Stimulated activated naive B cell treated with anti-CD40 and anti-IgM and Interleukin-4, amounts not matched to agents 10 μg/mL and 1 μg/mL and 100 μg/mL, for 72 hours (primary cell): ENCODE measurements at regions not wholly inside any gene's neighbourhood (a gene's known extent, or its start where the extent isn't known, plus 50 kb on each side); places are given as distances from the start of the nearest gene placed in this dataset.

Experiments
- ATAC-seq, 2 donors: fragments of 150-1000 bp; cut with Tn5 transposase; replicated peaks; 2 replicates each; pipeline ENCODE4 v1.10.0; 2021; ENCODE audit warnings: moderate library complexity in 1 of 2
- DNase-seq: peaks from one replicate; pipeline ENCODE4 v3.0.0; 2021
- H3K27ac Mint-ChIP-seq: one replicate; pipeline ENCODE4 v1.8.0; 2022; ENCODE audit warnings: mild to moderate bottlenecking, mixed read lengths
- H3K27me3 Mint-ChIP-seq, 2 donors: one replicate each; pipeline ENCODE4 v1.8.0; 2022; ENCODE audit warnings: mixed read lengths in 2 of 2
- H3K36me3 Mint-ChIP-seq, 2 donors: one replicate each; pipeline ENCODE4 v1.8.0; 2022; ENCODE audit warnings: mixed read lengths in 2 of 2, mild to moderate bottlenecking in 1 of 2
- H3K4me1 Mint-ChIP-seq, 2 donors: one replicate each; pipeline ENCODE4 v1.8.0; 2022; ENCODE audit warnings: mixed read lengths in 2 of 2, mild to moderate bottlenecking in 1 of 2
- H3K4me3 Mint-ChIP-seq, 2 donors: one replicate each; pipeline ENCODE4 v1.8.0; 2022; ENCODE audit warnings: mild to moderate bottlenecking in 2 of 2, mixed read lengths in 2 of 2, moderate library complexity in 1 of 2
- H3K9me3 Mint-ChIP-seq, 2 donors: one replicate each; pipeline ENCODE4 v1.8.0; 2022; ENCODE audit warnings: mixed read lengths in 2 of 2, mild to moderate bottlenecking in 1 of 2

DNA sequence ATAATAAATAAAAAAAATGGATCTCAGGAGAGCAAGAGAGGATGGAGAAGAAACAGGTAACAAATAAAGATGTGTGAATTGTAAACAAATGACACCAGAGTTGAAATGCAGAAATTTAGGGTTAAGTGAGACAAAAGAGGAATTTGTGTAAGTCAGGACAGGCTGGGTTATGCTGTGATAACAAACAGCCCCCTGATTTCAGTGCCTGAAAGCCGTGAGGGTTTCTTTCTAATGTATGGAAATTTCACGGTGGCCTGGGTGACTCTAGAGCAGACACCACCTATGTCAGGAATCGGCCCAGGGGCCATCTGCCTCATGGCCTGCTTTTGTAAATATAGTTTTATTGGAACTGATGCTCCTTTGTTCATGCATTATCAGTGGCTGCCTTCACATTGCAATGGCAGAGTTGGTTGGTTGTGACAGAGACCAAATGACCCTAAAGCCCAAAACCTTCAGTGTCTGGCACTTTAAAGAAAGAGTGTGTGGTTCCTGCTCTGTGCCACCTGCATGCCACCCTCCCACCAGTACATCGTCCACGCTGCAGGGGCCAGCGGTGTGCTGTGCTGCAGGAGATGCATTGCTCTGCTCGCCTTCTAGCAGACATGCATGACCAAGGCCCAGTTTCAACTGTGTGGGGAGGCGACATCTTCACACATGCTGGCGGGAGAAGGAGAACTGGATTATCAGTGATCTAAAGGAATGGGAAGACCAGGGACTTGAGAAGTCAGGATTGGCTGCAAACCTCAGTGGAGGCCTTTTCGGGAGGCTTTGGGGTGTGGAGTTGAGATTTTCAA is 221.2 kb upstream of the APCDD1 start:
- peaks cover 0 to 8% of the 10 kb centered on the region in 2 donors for H3K4me1 Mint-ChIP-seq
- no peaks in the 10 kb centered on the region for H3K27me3 Mint-ChIP-seq
- no peak overlapping the region for H3K27ac Mint-ChIP-seq
- peaks cover 4 to 5% of the 10 kb centered on the region in 2 donors for H3K9me3 Mint-ChIP-seq
- no peak for DNase-seq
- no peak overlapping the region for H3K4me3 Mint-ChIP-seq
- peaks cover 0 to 2% of the 10 kb centered on the region in 2 donors for H3K36me3 Mint-ChIP-seq
- ATAC-seq = no peak

DNA sequence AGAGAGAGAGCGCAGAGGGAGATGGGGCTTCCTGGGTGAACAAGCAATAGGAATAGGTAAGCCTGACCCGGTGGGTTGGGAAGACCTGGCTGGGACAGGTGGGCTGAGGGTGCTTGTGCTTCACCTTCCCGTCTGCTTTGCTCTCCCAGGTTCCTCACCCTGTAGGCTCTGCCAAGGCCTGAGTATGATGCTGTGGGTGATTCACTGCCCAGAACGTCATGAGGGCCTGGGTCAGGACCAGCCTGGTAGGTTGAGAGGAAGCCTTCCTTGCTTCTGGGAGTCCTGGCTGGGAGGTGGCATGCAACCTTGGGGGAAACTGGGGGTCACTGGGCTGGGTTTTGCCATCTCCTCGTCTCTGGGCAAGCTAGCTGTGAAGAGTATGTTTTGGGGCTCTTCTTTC is 220.2 kb upstream of the APCDD1 start:
- H3K4me1 Mint-ChIP-seq = peaks cover 0 to 8% of the 10 kb centered on the region in 2 donors
- H3K9me3 Mint-ChIP-seq = peaks cover 4 to 5% of the 10 kb centered on the region in 2 donors
- no peaks in the 10 kb centered on the region for H3K27me3 Mint-ChIP-seq
- H3K4me3 Mint-ChIP-seq = no peak overlapping the region
- ATAC-seq (no peak), DNase-seq (no peak)
- H3K36me3 Mint-ChIP-seq = peaks cover 0 to 2% of the 10 kb centered on the region in 2 donors
- no peak overlapping the region for H3K27ac Mint-ChIP-seq

DNA sequence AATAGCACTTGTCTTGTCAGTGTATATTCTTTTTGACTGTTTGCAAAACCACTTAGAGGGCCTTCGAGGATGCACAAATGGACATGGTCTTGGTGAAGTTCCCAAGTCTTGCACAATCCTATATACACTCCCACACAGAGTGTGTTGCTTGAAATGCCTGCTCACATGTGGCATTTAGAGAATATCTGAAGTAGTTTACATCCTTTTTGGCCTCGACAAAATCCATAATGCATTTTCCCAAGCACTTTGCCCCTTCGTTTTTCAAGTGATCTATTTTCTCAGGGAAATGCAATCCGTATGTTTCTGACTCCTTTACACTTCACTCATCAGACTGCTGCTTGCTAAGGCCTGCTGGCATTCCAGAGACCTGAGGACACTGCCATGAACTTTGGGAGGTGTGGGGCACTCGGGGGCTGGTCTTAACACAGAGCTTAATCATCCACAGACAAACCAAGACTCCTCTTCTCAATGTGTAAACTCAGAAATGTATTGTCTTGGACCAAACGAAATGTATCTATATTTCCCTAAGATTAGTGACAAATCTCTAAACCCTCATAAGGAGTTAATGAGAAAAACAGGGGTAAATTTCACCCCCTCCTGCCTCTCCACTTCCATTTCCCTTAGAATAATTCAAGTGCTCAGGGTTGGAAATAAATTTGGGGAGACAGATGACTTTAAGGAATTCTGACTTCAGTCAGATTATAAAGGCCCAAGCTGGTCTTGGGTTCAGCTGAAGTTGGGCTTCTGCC is 219.3 kb upstream of the APCDD1 start:
- H3K27me3 Mint-ChIP-seq = no peaks in the 10 kb centered on the region
- DNase-seq (no peak), ATAC-seq (no peak)
- no peak overlapping the region for H3K27ac Mint-ChIP-seq
- H3K36me3 Mint-ChIP-seq = peaks cover 0 to 2% of the 10 kb centered on the region in 2 donors
- no peak overlapping the region for H3K4me3 Mint-ChIP-seq
- peaks cover 0 to 8% of the 10 kb centered on the region in 2 donors for H3K4me1 Mint-ChIP-seq
- H3K9me3 Mint-ChIP-seq = peaks cover 3 to 4% of the 10 kb centered on the region in 2 donors

DNA sequence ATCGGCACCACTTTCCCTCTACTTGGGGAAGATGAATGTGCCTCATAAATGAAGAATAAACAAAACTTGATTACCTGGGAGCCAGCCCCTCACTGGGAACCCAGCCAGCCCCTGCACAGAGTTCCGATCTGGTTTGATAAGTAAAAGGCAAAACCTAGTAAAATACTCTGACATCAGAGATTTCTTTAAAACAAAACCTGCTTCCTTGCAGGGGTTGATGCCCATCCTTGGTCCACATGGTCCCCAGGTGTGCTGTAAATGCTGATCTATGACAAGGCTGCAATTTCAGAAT is 218.8 kb upstream of the APCDD1 start:
- H3K4me3 Mint-ChIP-seq = no peak overlapping the region
- peaks cover 2 to 4% of the 10 kb centered on the region in 2 donors for H3K9me3 Mint-ChIP-seq
- no peak overlapping the region for H3K27ac Mint-ChIP-seq
- ATAC-seq (no peak), DNase-seq (no peak)
- H3K27me3 Mint-ChIP-seq = no peaks in the 10 kb centered on the region
- peaks cover 0 to 2% of the 10 kb centered on the region in 2 donors for H3K36me3 Mint-ChIP-seq
- peaks cover 0 to 8% of the 10 kb centered on the region in 2 donors for H3K4me1 Mint-ChIP-seq

DNA sequence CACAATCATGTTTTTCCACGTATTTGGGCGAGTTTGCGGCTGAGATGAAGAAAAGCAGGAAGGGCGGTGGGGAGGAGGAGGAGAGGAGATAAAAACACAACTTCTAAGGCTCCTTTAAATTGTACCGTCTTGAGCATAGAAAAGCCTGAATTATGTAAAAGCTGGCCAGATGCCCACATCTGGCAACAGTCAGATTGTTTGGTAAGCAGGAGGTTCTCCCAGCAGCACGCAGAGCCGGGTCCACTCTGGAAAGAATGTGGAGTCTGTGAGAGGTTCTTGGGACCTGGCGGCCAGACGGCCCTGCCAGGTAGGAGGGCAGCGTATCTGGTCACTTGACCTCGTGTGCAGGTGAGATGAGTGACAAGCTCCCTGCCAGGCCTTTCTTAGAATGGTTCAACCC is 215.3 kb upstream of the APCDD1 start:
- Mint-ChIP-seq H3K36me3 (no peaks in the 10 kb centered on the region), H3K4me1 (no peaks in the 10 kb centered on the region), H3K4me3 (no peak overlapping the region), H3K27me3 (no peaks in the 10 kb centered on the region), H3K27ac (no peak overlapping the region), H3K9me3 (no peaks in the 10 kb centered on the region)
- DNase-seq (no peak), ATAC-seq (no peak)

- no peak overlapping the region for H3K4me3 Mint-ChIP-seq
- no peak for ATAC-seq
Observed at GRCh38 chr18:10239991-10240634, 214.3 kb upstream of the APCDD1 start.

DNA sequence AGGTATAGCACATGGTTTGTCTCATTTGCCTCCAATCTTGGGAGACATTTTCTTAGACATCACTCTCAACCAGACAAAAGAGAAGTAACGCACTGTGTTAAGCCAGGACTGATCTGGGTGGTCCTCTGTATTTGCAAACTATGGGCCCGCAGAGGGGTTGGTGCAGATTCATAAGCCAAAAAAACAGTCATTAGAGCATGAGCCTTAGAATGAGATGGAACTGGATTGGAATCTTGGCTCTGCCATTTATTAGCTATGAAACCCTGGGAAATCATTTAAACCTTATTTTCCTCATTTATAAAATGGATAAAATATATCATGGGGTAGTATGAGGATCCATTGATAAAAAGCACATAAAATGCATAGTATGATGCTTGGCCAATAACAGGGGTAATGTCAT is 213.5 kb upstream of the APCDD1 start:
- ATAC-seq (no peak), DNase-seq (no peak)
- no peak overlapping the region for H3K27ac Mint-ChIP-seq
- no peaks in the 10 kb centered on the region for H3K36me3 Mint-ChIP-seq
- no peaks in the 10 kb centered on the region for H3K27me3 Mint-ChIP-seq
- H3K4me3 Mint-ChIP-seq = no peak overlapping the region
- H3K4me1 Mint-ChIP-seq = no peaks in the 10 kb centered on the region
- no peaks in the 10 kb centered on the region for H3K9me3 Mint-ChIP-seq

More at GRCh38 chr18:10239991-10240634, 214.3 kb upstream of the APCDD1 start:
- Mint-ChIP-seq H3K4me1 (no peaks in the 10 kb centered on the region), H3K27ac (no peak overlapping the region), H3K9me3 (no peaks in the 10 kb centered on the region), H3K36me3 (no peaks in the 10 kb centered on the region), H3K27me3 (no peaks in the 10 kb centered on the region)
- DNase-seq = no peak

DNA sequence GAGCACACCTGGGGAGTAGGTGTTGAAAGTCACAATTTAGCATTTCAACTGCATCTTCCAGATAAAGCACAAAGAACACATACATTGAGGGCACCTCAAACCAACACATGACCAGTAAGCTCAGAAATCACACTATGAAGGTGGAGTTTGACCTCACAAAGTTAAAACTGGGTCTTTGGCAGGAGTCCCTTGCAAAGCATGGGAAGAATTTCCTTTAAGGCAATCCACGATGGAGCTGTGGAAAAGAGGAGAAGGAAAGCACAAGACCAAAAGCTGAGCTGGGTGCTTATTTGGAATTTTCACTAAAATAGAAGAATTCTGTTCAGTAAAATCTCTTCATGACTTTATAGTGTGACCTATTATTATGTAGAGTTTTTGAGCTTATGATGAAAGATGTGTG is 212.9 kb upstream of the APCDD1 start:
- Mint-ChIP-seq H3K4me3 (no peak overlapping the region), H3K9me3 (no peaks in the 10 kb centered on the region), H3K4me1 (no peaks in the 10 kb centered on the region), H3K36me3 (no peaks in the 10 kb centered on the region), H3K27ac (no peak overlapping the region), H3K27me3 (no peaks in the 10 kb centered on the region)
- ATAC-seq (no peak), DNase-seq (no peak)

- H3K27me3 Mint-ChIP-seq = no peaks in the 10 kb centered on the region
- no peaks in the 10 kb centered on the region for H3K36me3 Mint-ChIP-seq
- no peak for DNase-seq
- no peak for ATAC-seq
- H3K4me3 Mint-ChIP-seq = no peak overlapping the region
- H3K27ac Mint-ChIP-seq = no peak overlapping the region
- H3K4me1 Mint-ChIP-seq = no peaks in the 10 kb centered on the region
- no peaks in the 10 kb centered on the region for H3K9me3 Mint-ChIP-seq
Observed at GRCh38 chr18:10242936-10243680, 211.3 kb upstream of the APCDD1 start.

GRCh38 chr18:10244341-10244740 is 210.1 kb upstream of the APCDD1 start:
- H3K27me3 Mint-ChIP-seq = no peaks in the 10 kb centered on the region
- H3K9me3 Mint-ChIP-seq = no peaks in the 10 kb centered on the region
- H3K36me3 Mint-ChIP-seq = no peaks in the 10 kb centered on the region
- H3K4me1 Mint-ChIP-seq = no peaks in the 10 kb centered on the region
- ATAC-seq = no peak
- H3K27ac Mint-ChIP-seq = no peak overlapping the region
- DNase-seq = no peak
- no peak overlapping the region for H3K4me3 Mint-ChIP-seq

DNA sequence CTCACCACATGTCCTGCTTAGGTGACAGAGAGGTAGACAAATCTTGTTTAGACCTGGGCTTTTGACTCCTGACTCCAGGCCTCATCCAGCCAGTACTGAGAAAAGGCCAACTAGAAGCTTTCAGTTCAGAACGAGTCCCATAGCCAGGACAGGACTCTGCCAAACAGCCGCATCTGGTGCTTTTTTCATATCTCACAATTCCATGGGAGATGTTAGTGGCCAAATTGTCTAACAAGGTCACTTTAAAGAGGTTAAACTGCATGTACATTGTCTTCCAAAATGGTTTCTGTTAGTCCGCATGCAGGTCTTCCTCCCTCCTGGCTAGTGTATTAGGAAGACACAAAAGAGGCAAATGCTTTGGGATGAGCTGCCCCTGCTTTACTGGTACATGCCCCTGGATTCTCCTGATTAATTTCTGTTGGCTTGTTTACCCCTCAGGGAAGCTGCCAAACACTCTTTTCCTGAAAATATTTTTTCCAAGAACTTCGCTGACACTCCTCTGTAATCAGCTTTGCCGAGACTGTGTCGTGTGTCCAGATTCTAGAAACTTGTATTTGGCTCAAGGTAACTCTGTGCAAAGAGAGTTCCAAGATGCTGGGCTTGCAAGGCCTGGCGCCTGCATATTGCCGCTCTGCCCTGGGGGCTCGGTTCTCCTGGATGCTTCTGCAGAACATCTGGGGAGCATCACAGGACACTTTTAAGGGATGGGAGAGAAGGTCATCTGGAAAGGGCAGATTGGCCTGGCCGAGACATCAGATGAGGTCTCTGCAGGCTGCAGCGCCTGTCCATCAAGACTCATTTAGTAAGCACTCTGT is 209.2 kb upstream of the APCDD1 start:
- no peak for ATAC-seq
- Mint-ChIP-seq H3K4me3 (no peak overlapping the region), H3K36me3 (no peaks in the 10 kb centered on the region), H3K27me3 (no peaks in the 10 kb centered on the region), H3K4me1 (no peaks in the 10 kb centered on the region), H3K9me3 (peaks cover under 1 to 2% of the 10 kb centered on the region in 2 donors), H3K27ac (no peak overlapping the region)
- no peak for DNase-seq

GRCh38 chr18:10245846-10246175 is 208.6 kb upstream of the APCDD1 start:
- no peak for ATAC-seq
- Mint-ChIP-seq H3K4me1 (no peaks in the 10 kb centered on the region), H3K36me3 (no peaks in the 10 kb centered on the region), H3K4me3 (no peak overlapping the region), H3K27me3 (no peaks in the 10 kb centered on the region), H3K27ac (no peak overlapping the region), H3K9me3 (peaks cover 1 to 4% of the 10 kb centered on the region in 2 donors)
- no peak for DNase-seq

DNA sequence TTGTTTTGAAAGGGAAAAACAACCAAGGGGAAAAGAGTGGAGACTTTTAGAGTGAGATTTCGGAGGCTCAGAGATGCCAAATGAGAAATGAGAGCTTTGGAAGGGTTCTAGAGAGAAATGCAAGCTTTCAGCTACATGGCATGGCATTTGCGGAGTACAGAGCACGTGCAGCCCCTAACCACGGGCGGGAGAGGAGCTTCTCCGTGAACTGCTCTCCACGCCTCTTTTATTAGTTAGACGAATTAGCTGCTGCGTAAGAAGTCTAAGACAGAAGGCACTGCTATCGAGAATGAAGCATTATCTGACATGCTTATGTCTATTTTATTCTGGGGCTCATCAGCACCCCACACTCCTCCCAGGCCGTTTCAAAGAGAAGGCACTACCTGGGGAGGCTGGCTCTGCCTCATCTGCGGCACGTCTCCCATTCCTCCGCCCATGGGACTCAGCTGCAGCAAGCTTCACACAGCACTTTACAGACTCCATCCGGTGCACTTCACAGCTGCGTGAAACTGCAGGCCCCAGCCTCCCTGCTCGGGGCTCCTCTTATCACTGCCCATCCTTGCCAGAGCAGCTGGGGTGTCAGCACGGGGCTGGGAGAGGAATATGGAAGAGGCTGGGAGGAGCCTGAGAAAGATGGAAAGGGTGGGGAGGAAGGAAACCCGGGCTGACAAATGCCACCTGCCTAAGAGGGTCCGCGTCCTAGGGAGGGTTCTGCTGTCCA is 207.3 kb upstream of the APCDD1 start:
- Mint-ChIP-seq H3K27me3 (no peaks in the 10 kb centered on the region), H3K4me1 (no peaks in the 10 kb centered on the region), H3K36me3 (no peaks in the 10 kb centered on the region), H3K9me3 (peaks cover 1 to 4% of the 10 kb centered on the region in 2 donors), H3K4me3 (no peak overlapping the region), H3K27ac (no peak overlapping the region)
- no peak for DNase-seq
- no peak for ATAC-seq
